ENCODE measurements at regions not wholly inside any gene's neighbourhood (a gene's known extent, or its start where the extent isn't known, plus 50 kb on each side); places are given as distances from the start of the nearest gene placed in this dataset.
"Not testable (repeated sequence)": the region's sequence is repeated elsewhere in the genome, so short reads cannot be mapped to it uniquely, and the experiment has no call there.

GRCh38 chr6:135604035-135604860, 106.7 kb upstream of the AHI1 start:
- no peak for DNase-seq (ENCODE audit: extremely low read depth, low read depth, low spot score)

- no peak for DNase-seq (ENCODE audit: extremely low read depth, low read depth, low spot score)
Measured at GRCh38 chr6:135605278-135605790, 107.8 kb upstream of the AHI1 start.

GRCh38 chr6:135606392-135606791, 108.9 kb upstream of the AHI1 start:
- no peak for DNase-seq (ENCODE audit: extremely low read depth, low read depth, low spot score)

- no peak for DNase-seq (ENCODE audit: extremely low read depth, low read depth, low spot score)
Measured at GRCh38 chr6:135608031-135608430, 110.5 kb upstream of the AHI1 start.

- DNase-seq (ENCODE audit: extremely low read depth, low read depth, low spot score): not testable (repeated sequence)
Measured at GRCh38 chr6:135610192-135610591, 112.7 kb upstream of the AHI1 start.

- no peak for DNase-seq (ENCODE audit: extremely low read depth, low read depth, low spot score)
Measured at GRCh38 chr6:135616655-135617054, 119.1 kb upstream of the AHI1 start.

- no peak for DNase-seq (ENCODE audit: extremely low read depth, low read depth, low spot score)
Measured at GRCh38 chr6:135617222-135617621, 119.7 kb upstream of the AHI1 start.

- no peak for DNase-seq (ENCODE audit: extremely low read depth, low read depth, low spot score)
Measured at GRCh38 chr6:135622081-135622480, 124.5 kb upstream of the AHI1 start.

GRCh38 chr6:135623979-135624378, 126.4 kb upstream of the AHI1 start:
- no peak for DNase-seq (ENCODE audit: extremely low read depth, low read depth, low spot score)

GRCh38 chr6:135624402-135625295, 127.1 kb upstream of the AHI1 start:
- no peak for DNase-seq (ENCODE audit: extremely low read depth, low read depth, low spot score)

- not testable (repeated sequence) for DNase-seq (ENCODE audit: extremely low read depth, low read depth, low spot score)
Measured at GRCh38 chr6:135626001-135626400, 128.5 kb upstream of the AHI1 start.

GRCh38 chr6:135627092-135627715, 129.7 kb upstream of the AHI1 start:
- no peak for DNase-seq (ENCODE audit: extremely low read depth, low read depth, low spot score)

GRCh38 chr6:135630789-135631376, 133.3 kb upstream of the AHI1 start:
- DNase-seq (ENCODE audit: extremely low read depth, low read depth, low spot score): peak; percentile 42

- DNase-seq (ENCODE audit: extremely low read depth, low read depth, low spot score): no peak
Measured at GRCh38 chr6:135631821-135632220, 134.3 kb upstream of the AHI1 start.

- no peak for DNase-seq (ENCODE audit: extremely low read depth, low read depth, low spot score)
Measured at GRCh38 chr6:135633573-135633972, 136.0 kb upstream of the AHI1 start.

- no peak for DNase-seq (ENCODE audit: extremely low read depth, low read depth, low spot score)
Measured at GRCh38 chr6:135637701-135638100, 140.2 kb upstream of the AHI1 start.

GRCh38 chr6:135638108-135638507, 140.6 kb upstream of the AHI1 start:
- no peak for DNase-seq (ENCODE audit: extremely low read depth, low read depth, low spot score)

GRCh38 chr6:135640048-135640447, 142.5 kb upstream of the AHI1 start:
- DNase-seq (ENCODE audit: extremely low read depth, low read depth, low spot score): no peak

- DNase-seq (ENCODE audit: extremely low read depth, low read depth, low spot score): no peak
Measured at GRCh38 chr6:135640449-135641111, 143.0 kb upstream of the AHI1 start.

GRCh38 chr6:135642912-135643311, 145.4 kb upstream of the AHI1 start:
- DNase-seq (ENCODE audit: extremely low read depth, low read depth, low spot score): no peak
